A673 (cell line): ENCODE measurements at regions not wholly inside any gene's neighbourhood (a gene's known extent, or its start where the extent isn't known, plus 50 kb on each side); places are given as distances from the start of the nearest gene placed in this dataset.
"Not testable (repeated sequence)": the region's sequence is repeated elsewhere in the genome, so short reads cannot be mapped to it uniquely, and the experiment has no call there.

ENCODE experiments used
- EZH2 ChIP-seq: fragments of 200-600 bp; sonication (generic); IDR thresholded peaks from 2 replicates; pipeline ENCODE4 v1.6.1; 2017; ENCODE audit warnings: borderline replicate concordance, low read depth, mild to moderate bottlenecking, mixed read lengths, antibody characterized with exemption, low read length; ENCODE audit not compliant: poor library complexity, severe bottlenecking
- TF ChIP-seq, protein P1 (sequence below): fragments of 300-800, 200-600 bp; sonication (generic); conservative IDR thresholded peaks from 2 replicates; pipeline ENCODE4 v1.5.1; 2017; ENCODE audit warnings: low read depth, mild to moderate bottlenecking, antibody characterized with exemption, low read length, moderate library complexity, mixed read lengths

GRCh38 chr6:22180250-22180649 is 116.6 kb downstream of the PRL start:
- TF ChIP-seq, protein P1, sequence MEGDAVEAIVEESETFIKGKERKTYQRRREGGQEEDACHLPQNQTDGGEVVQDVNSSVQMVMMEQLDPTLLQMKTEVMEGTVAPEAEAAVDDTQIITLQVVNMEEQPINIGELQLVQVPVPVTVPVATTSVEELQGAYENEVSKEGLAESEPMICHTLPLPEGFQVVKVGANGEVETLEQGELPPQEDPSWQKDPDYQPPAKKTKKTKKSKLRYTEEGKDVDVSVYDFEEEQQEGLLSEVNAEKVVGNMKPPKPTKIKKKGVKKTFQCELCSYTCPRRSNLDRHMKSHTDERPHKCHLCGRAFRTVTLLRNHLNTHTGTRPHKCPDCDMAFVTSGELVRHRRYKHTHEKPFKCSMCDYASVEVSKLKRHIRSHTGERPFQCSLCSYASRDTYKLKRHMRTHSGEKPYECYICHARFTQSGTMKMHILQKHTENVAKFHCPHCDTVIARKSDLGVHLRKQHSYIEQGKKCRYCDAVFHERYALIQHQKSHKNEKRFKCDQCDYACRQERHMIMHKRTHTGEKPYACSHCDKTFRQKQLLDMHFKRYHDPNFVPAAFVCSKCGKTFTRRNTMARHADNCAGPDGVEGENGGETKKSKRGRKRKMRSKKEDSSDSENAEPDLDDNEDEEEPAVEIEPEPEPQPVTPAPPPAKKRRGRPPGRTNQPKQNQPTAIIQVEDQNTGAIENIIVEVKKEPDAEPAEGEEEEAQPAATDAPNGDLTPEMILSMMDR = not testable (repeated sequence)
- TF ChIP-seq EZH2 = not testable (repeated sequence)
